HEK293 (cell line): ENCODE measurements at regions not wholly inside any gene's neighbourhood (a gene's known extent, or its start where the extent isn't known, plus 50 kb on each side); places are given as distances from the start of the nearest gene placed in this dataset.
"Not testable (repeated sequence)": the region's sequence is repeated elsewhere in the genome, so short reads cannot be mapped to it uniquely, and the experiment has no call there.

Experiments
- CTCF ChIA-PET: fragments of 350-600 bp; formaldehyde crosslinking; extraction: SDS; loops from one replicate; lab custom pipeline; 2021; ENCODE audit warnings: antibody characterized with exemption; lab: Yijun Ruan, JAX
- POLR2A ChIA-PET: fragments of 300-600 bp; formaldehyde crosslinking; extraction: SDS; loops from one replicate; lab custom pipeline; 2020; ENCODE audit warnings: antibody characterized with exemption, inconsistent platforms; lab: Yijun Ruan, JAX
- H3K27ac ChIP-seq: fragments of 200-500 bp; sonication (Bioruptor generic); 2 replicates; pipeline ENCODE4 v1.5.1; 2014; ENCODE audit warnings: low read depth, low read length, control low read depth, inconsistent platforms; ENCODE audit errors: extremely low read depth
- H3K36me3 ChIP-seq, 2 experiments: fragments of 200-500 bp in 1 of 2; sonication (Bioruptor generic) in 1 of 2; 1 replicate in 1 of 2; 2 replicates in 1 of 2; pipeline ENCODE4 v1.5.1; 2014 to 2017; ENCODE audit warnings: inconsistent platforms in 2 of 2, low read length in 2 of 2; ENCODE audit not compliant: control insufficient read depth in 2 of 2, insufficient read depth in 1 of 2
- H3K4me1 ChIP-seq: fragments of 200-500 bp; sonication (Bioruptor generic); 2 replicates; pipeline ENCODE4 v1.5.1; 2014; ENCODE audit warnings: mild to moderate bottlenecking, low read length, inconsistent platforms; ENCODE audit not compliant: control insufficient read depth, insufficient read depth
- H3K4me3 ChIP-seq: 2 replicates; pipeline ENCODE4 v1.5.1; 2011; ENCODE audit warnings: low read depth, mild to moderate bottlenecking, control low read depth, low read length, moderate library complexity
- H3K9me3 ChIP-seq: fragments of 200-500 bp; sonication (Bioruptor generic); 2 replicates; pipeline ENCODE4 v1.5.1; 2014; ENCODE audit warnings: low read depth, low read length, inconsistent platforms; ENCODE audit not compliant: control insufficient read depth, insufficient read depth
- BCL11A ChIP-seq: fragments of 450-650 bp; formaldehyde crosslinking; IDR thresholded peaks from 2 replicates; pipeline ENCODE4 v1.5.1; 2016; ENCODE audit warnings: low read depth, missing biosample characterization, missing genetic modification characterization
- FEZF1 ChIP-seq: fragments of 450-650 bp; formaldehyde crosslinking; IDR thresholded peaks from 2 replicates; pipeline ENCODE4 v1.5.1; 2016; ENCODE audit warnings: missing biosample characterization, missing genetic modification characterization
- GLIS2 ChIP-seq: fragments of 450-650 bp; formaldehyde crosslinking; IDR thresholded peaks from 2 replicates; pipeline ENCODE4 v1.5.1; 2016; ENCODE audit warnings: missing biosample characterization, missing genetic modification characterization
- HOXA7 ChIP-seq: sonication (generic); formaldehyde crosslinking; IDR thresholded peaks from 2 replicates; pipeline ENCODE4 v1.8.1; 2022; ENCODE audit warnings: missing genetic modification reagents, borderline replicate concordance
- PRDM1 ChIP-seq: fragments of 450-650 bp; formaldehyde crosslinking; IDR thresholded peaks from 2 replicates; pipeline ENCODE4; 2016; ENCODE audit warnings: missing biosample characterization, missing genetic modification characterization
- SCRT2 ChIP-seq: fragments of 450-650 bp; formaldehyde crosslinking; IDR thresholded peaks from 2 replicates; pipeline ENCODE4 v1.5.1; 2016; ENCODE audit warnings: missing biosample characterization, missing genetic modification characterization
- SETDB1 ChIP-seq: IDR thresholded peaks from one replicate; pipeline ENCODE4 v1.6.1; 2017; ENCODE audit warnings: mild to moderate bottlenecking, low read length, moderate library complexity, mixed read lengths; ENCODE audit not compliant: insufficient read length
- ZBTB20 ChIP-seq: fragments of 450-650 bp; formaldehyde crosslinking; IDR thresholded peaks from 2 replicates; pipeline ENCODE4 v1.5.1; 2016; ENCODE audit warnings: missing biosample characterization, missing genetic modification characterization
- ZFP37 ChIP-seq: fragments of 450-650 bp; formaldehyde crosslinking; IDR thresholded peaks from 2 replicates; pipeline ENCODE4 v1.5.1; 2016; ENCODE audit warnings: missing biosample characterization, missing genetic modification characterization
- ZNF146 ChIP-seq: fragments of 450-650 bp; formaldehyde crosslinking; IDR thresholded peaks from 2 replicates; pipeline ENCODE4 v1.5.1; 2016; ENCODE audit warnings: missing biosample characterization, missing genetic modification characterization
- ZNF174 ChIP-seq: fragments of 450-650 bp; formaldehyde crosslinking; IDR thresholded peaks from 2 replicates; pipeline ENCODE4 v1.5.0; 2017; ENCODE audit warnings: missing biosample characterization, mild to moderate bottlenecking, missing genetic modification characterization
- ZNF18 ChIP-seq: fragments of 450-650 bp; formaldehyde crosslinking; IDR thresholded peaks from 2 replicates; pipeline ENCODE4 v1.5.1; 2016; ENCODE audit warnings: missing biosample characterization, missing genetic modification characterization
- ZNF211 ChIP-seq: fragments of 450-650 bp; formaldehyde crosslinking; IDR thresholded peaks from 2 replicates; pipeline ENCODE4 v1.5.1; 2016; ENCODE audit warnings: low read depth, missing biosample characterization, missing genetic modification characterization
- ZNF24 ChIP-seq: fragments of 450-650 bp; formaldehyde crosslinking; IDR thresholded peaks from 2 replicates; pipeline ENCODE4 v1.5.1; 2016; ENCODE audit warnings: missing biosample characterization, missing genetic modification characterization
- ZNF394 ChIP-seq: fragments of 450-650 bp; formaldehyde crosslinking; IDR thresholded peaks from 2 replicates; pipeline ENCODE4 v1.5.1; 2016; ENCODE audit warnings: missing biosample characterization, missing genetic modification characterization, mild to moderate bottlenecking, moderate library complexity, borderline replicate concordance
- ZNF473 ChIP-seq: fragments of 450-650 bp; formaldehyde crosslinking; IDR thresholded peaks from 2 replicates; pipeline ENCODE4 v1.5.1; 2017; ENCODE audit warnings: missing biosample characterization, missing genetic modification characterization
- ZNF530 ChIP-seq: fragments of 450-650 bp; formaldehyde crosslinking; IDR thresholded peaks from 2 replicates; pipeline ENCODE4 v1.5.1; 2016; ENCODE audit warnings: low read depth, missing biosample characterization, missing genetic modification characterization
- ZNF549 ChIP-seq: fragments of 450-650 bp; IDR thresholded peaks from 2 replicates; pipeline ENCODE4 v1.5.1; 2018; ENCODE audit warnings: missing biosample characterization, missing genetic modification characterization, mild to moderate bottlenecking, inconsistent platforms, moderate library complexity
- ZNF555 ChIP-seq: fragments of 450-650 bp; formaldehyde crosslinking; conservative IDR thresholded peaks from 2 replicates; pipeline ENCODE4 v1.5.1; 2017; ENCODE audit warnings: missing biosample characterization, mild to moderate bottlenecking, missing genetic modification characterization, inconsistent platforms
- ZNF585B ChIP-seq: fragments of 450-650 bp; formaldehyde crosslinking; IDR thresholded peaks from 2 replicates; pipeline ENCODE4 v1.5.1; 2016; ENCODE audit warnings: missing biosample characterization, missing genetic modification characterization
- ZNF639 ChIP-seq: fragments of 450-650 bp; formaldehyde crosslinking; IDR thresholded peaks from 2 replicates; pipeline ENCODE4 v1.5.1; 2016; ENCODE audit warnings: missing biosample characterization, missing genetic modification characterization
- ZNF645 ChIP-seq: fragments of 450-650 bp; formaldehyde crosslinking; IDR thresholded peaks from 2 replicates; pipeline ENCODE4; 2016; ENCODE audit warnings: missing biosample characterization, missing genetic modification characterization
- ZNF677 ChIP-seq: fragments of 450-650 bp; IDR thresholded peaks from 2 replicates; pipeline ENCODE4 v1.5.0; 2018; ENCODE audit warnings: missing biosample characterization, mild to moderate bottlenecking, missing genetic modification characterization, moderate library complexity
- ZNF707 ChIP-seq: fragments of 450-650 bp; formaldehyde crosslinking; IDR thresholded peaks from 2 replicates; pipeline ENCODE4 v1.5.1; 2016; ENCODE audit warnings: missing biosample characterization, missing genetic modification characterization
- ZNF837 ChIP-seq: fragments of 450-650 bp; formaldehyde crosslinking; IDR thresholded peaks from 2 replicates; pipeline ENCODE4 v1.5.1; 2016; ENCODE audit warnings: missing biosample characterization, missing genetic modification characterization
- ZSCAN23 ChIP-seq: fragments of 450-650 bp; formaldehyde crosslinking; IDR thresholded peaks from 2 replicates; pipeline ENCODE4 v1.5.1; 2016; ENCODE audit warnings: missing biosample characterization, missing genetic modification characterization
- ZXDB ChIP-seq: fragments of 450-650 bp; formaldehyde crosslinking; IDR thresholded peaks from 2 replicates; pipeline ENCODE4 v1.5.1; 2016; ENCODE audit warnings: missing biosample characterization, missing genetic modification characterization

GRCh38 chrX:66988331-66988730 lies 349.5 kb upstream of the EDA2R start (continued):
- TF ChIP-seq ZSCAN23 (tag by site-specific recombination) (no peak), ZNF530 (tag by site-specific recombination) (no peak), SCRT2 (tag by site-specific recombination) (no peak), GLIS2 (tag by site-specific recombination) (no peak), ZXDB (tag by site-specific recombination) (no peak), ZNF837 (no peak), ZNF18 (tag by site-specific recombination) (no peak), BCL11A (tag by site-specific recombination) (no peak), ZNF24 (tag by site-specific recombination) (no peak), ZNF146 (tag by site-specific recombination) (no peak)

- H3K4me3 ChIP-seq: no peak overlapping the region
- peaks cover 10% of the 10 kb centered on the region for H3K9me3 ChIP-seq
- ChIA-PET POLR2A (no interaction called here), CTCF (interaction anchor here (0.6 kb wide), 1 partner anchor 54 kb away, joined by 3 read pairs; no protein-coding TSS in a partner anchor)
- H3K27ac ChIP-seq: no peak overlapping the region
- H3K4me1 ChIP-seq: no peaks in the 10 kb centered on the region
- TF ChIP-seq ZNF549 (tag by site-specific recombination): no peak
- no peaks in the 10 kb centered on the region; a peak in 1 of 3 replicates for H3K36me3 ChIP-seq
Observed at GRCh38 chrX:66961665-66962064, 322.8 kb upstream of the EDA2R start.

- TF ChIP-seq ZNF707 (tag by site-specific recombination) (no peak), ZNF677 (tag by site-specific recombination) (peak; percentile 34; the same call in 1 of the 2 replicates), ZNF645 (tag by site-specific recombination) (no peak), ZFP37 (tag by site-specific recombination) (no peak), FEZF1 (tag by site-specific recombination) (no peak), PRDM1 (no peak), ZNF555 (no peak), ZNF473 (tag by site-specific recombination) (no peak), ZNF211 (no peak), ZNF394 (no peak), ZNF639 (no peak), HOXA7 (no peak), ZBTB20 (no peak), SETDB1 (peak; percentile 90), ZSCAN23 (tag by site-specific recombination) (no peak), ZNF174 (tag by site-specific recombination) (no peak), ZNF585B (tag by site-specific recombination) (no peak)
- Histone ChIP-seq H3K36me3 (no peaks in the 10 kb centered on the region), H3K4me3 (no peak overlapping the region), H3K9me3 (no peaks in the 10 kb centered on the region; the same call in 1 of the 2 replicates), H3K4me1 (no peaks in the 10 kb centered on the region), H3K27ac (no peak overlapping the region)
- POLR2A ChIA-PET: no interaction called here
- CTCF ChIA-PET: interaction anchor here (0.6 to 0.7 kb wide), 4 partner anchors 9 to 1209 kb away, joined by 3 read pairs; no protein-coding TSS in a partner anchor
Observed at GRCh38 chrX:66931713-66932112, 292.8 kb upstream of the EDA2R start.

GRCh38 chrX:66930516-66930915 lies 291.6 kb upstream of the EDA2R start:
- POLR2A ChIA-PET, H3K9me3 ChIP-seq, H3K36me3 ChIP-seq, H3K27ac ChIP-seq, H3K4me3 ChIP-seq, CTCF ChIA-PET, H3K4me1 ChIP-seq: not testable (repeated sequence)
